ENCODE measurements at regions not wholly inside any gene's neighbourhood (a gene's known extent, or its start where the extent isn't known, plus 50 kb on each side); places are given as distances from the start of the nearest gene placed in this dataset.

GRCh38 chr5:116759860-116760640, 185.4 kb upstream of the SEMA6A start:
- no peak for TF ChIP-seq CTCF (IDR thresholded peaks at IDR 0.05)
- TF ChIP-seq ZFX (IDR thresholded peaks at IDR 0.05; ENCODE audit: borderline replicate concordance), result no peak

Data from 22Rv1 (cell line).